Stomach (tissue), 8 donors: ENCODE measurements at regions not wholly inside any gene's neighbourhood (a gene's known extent, or its start where the extent isn't known, plus 50 kb on each side); places are given as distances from the start of the nearest gene placed in this dataset.

Experiments used
- DNase-seq, 2 donors: peaks; one replicate each; pipeline versions ENCODE4 v3.0.0 to v3.0.0-alpha.2; 2013 to 2019
- H3K27ac ChIP-seq, 5 donors: fragments of 200-600 bp in 4 of 5; sonication (generic) in 4 of 5; one replicate each; pipeline ENCODE4 v1.5.1; 2013 to 2019; ENCODE audit warnings: mild to moderate bottlenecking in 1 of 5, moderate library complexity in 1 of 5
- H3K27me3 ChIP-seq, 3 donors: fragments of 200-600 bp; sonication (generic); one replicate each; pipeline ENCODE4 v1.5.1; 2017 to 2019; ENCODE audit warnings: mixed run types in 1 of 3
- H3K36me3 ChIP-seq, 4 donors: fragments of 200-600 bp; sonication (generic); 1 replicate in 3 of 4; 2 replicates in 1 of 4; pipeline ENCODE4 v1.5.1; 2016 to 2019
- H3K4me1 ChIP-seq, 4 donors: fragments of 200-600 bp; sonication (generic); one replicate each; pipeline ENCODE4 v1.5.1; 2016 to 2019
- H3K4me3 ChIP-seq, 4 donors: fragments of 200-600 bp; sonication (generic) in 3 of 4; one replicate each; pipeline ENCODE4 v1.5.1; 2016 to 2019; ENCODE audit warnings: mild to moderate bottlenecking in 1 of 4
- H3K9me3 ChIP-seq, 4 donors: fragments of 200-600 bp; sonication (generic); one replicate each; pipeline ENCODE4 v1.5.1; 2016 to 2019
- CTCF ChIP-seq, 7 experiments: fragments of 450-650 bp in 4 of 7; fragments of 200-600 bp in 3 of 7; sonication (generic) in 3 of 7; IDR thresholded peaks; one replicate each; pipeline ENCODE4 v1.5.1; 2016 to 2019; ENCODE audit warnings: antibody characterized with exemption in 7 of 7, control low read depth in 2 of 7, mild to moderate bottlenecking in 1 of 7
- EP300 ChIP-seq: sonication (generic); formaldehyde crosslinking; IDR thresholded peaks from one replicate; pipeline ENCODE4 v1.6.1; 2017; ENCODE audit warnings: antibody characterized with exemption
- POLR2A ChIP-seq, 4 donors: fragments of 450-650 bp; IDR thresholded peaks; one replicate each; pipeline ENCODE4 v1.6.1; 2016; ENCODE audit warnings: antibody characterized with exemption in 4 of 4, control low read depth in 2 of 4, mild to moderate bottlenecking in 1 of 4, moderate library complexity in 1 of 4
- POLR2AphosphoS5 ChIP-seq, 3 donors: sonication (generic); formaldehyde crosslinking; IDR thresholded peaks; one replicate each; pipeline ENCODE4 v1.6.1; 2016; ENCODE audit warnings: antibody characterized with exemption in 3 of 3
- WGBS, 5 donors: extraction: QIAGEN DNeasy Blood & Tissue Kit in 3 of 5; methylation state at CpG; one replicate each; pipeline versions ENCODE4 v1.1.5 to v1.1.7; 2013 to 2018; 5-methylcytosine and 5-hydroxymethylcytosine counted together
- intact Hi-C: fragments of 100-400 bp; cut with DNase I; formaldehyde crosslinking; loops from one replicate; pipeline ENCODE4 v1.15.1; 2023; ENCODE audit warnings: low total_unique reads
- donor health status: healthy with polysubstance abuse.
- donor health status: Bipolar disorder and iron deficiency.
- donor health status: healthy.

GRCh38 chr7:49398236-49398635, 375.2 kb upstream of the VWC2 start:
- TF ChIP-seq POLR2AphosphoS5 (IDR thresholded peaks at IDR 0.05) (no peak), CTCF (IDR thresholded peaks at IDR 0.05) (no peak), POLR2A (IDR thresholded peaks at IDR 0.05) (no peak), EP300 (no peak)
- no peak for DNase-seq
- Histone ChIP-seq H3K4me1 (no peaks in the 10 kb centered on the region), H3K36me3 (no peaks in the 10 kb centered on the region), H3K4me3 (no peak overlapping the region), H3K27me3 (no peaks in the 10 kb centered on the region), H3K9me3 (no peaks in the 10 kb centered on the region), H3K27ac (no peak overlapping the region)
- 66 to 79% (median 77%) methylated on average over 5 of the region's 5 CpGs for WGBS, 5 donors
- intact Hi-C loops = no loop called here

DNA sequence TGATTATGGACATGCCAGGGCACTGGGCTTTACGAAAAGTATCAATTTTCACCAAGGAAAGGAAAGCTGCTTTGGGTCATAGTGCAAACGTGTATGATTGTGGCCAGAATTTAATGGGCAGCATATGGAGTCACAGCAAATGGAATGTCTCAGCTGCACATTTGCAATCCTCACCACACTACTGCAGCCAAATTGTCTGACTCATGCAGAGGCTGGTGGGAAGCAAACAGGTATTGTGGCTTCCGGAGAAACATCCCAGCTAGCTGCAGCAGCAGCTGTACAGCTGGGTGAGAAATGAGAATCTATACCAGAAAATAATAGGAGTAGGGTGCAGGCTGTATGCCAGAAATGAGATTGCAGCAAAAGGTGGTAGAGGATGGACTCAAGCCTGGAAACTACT, 374.7 kb upstream of the VWC2 start:
- Histone ChIP-seq H3K4me3 (no peak overlapping the region), H3K27ac (no peak overlapping the region), H3K9me3 (no peaks in the 10 kb centered on the region), H3K36me3 (no peaks in the 10 kb centered on the region), H3K27me3 (no peaks in the 10 kb centered on the region), H3K4me1 (no peaks in the 10 kb centered on the region)
- 37 to 58% (median 47%) methylated on average over 3 of the region's 3 CpGs for WGBS, 5 donors
- no peak for TF ChIP-seq EP300
- TF ChIP-seq CTCF (IDR thresholded peaks at IDR 0.05) = no peak
- TF ChIP-seq POLR2A (IDR thresholded peaks at IDR 0.05) = no peak
- TF ChIP-seq POLR2AphosphoS5 (IDR thresholded peaks at IDR 0.05) = no peak
- peak in 1 of 2 donors; percentile 9 for DNase-seq
- intact Hi-C loops = no loop called here

DNA sequence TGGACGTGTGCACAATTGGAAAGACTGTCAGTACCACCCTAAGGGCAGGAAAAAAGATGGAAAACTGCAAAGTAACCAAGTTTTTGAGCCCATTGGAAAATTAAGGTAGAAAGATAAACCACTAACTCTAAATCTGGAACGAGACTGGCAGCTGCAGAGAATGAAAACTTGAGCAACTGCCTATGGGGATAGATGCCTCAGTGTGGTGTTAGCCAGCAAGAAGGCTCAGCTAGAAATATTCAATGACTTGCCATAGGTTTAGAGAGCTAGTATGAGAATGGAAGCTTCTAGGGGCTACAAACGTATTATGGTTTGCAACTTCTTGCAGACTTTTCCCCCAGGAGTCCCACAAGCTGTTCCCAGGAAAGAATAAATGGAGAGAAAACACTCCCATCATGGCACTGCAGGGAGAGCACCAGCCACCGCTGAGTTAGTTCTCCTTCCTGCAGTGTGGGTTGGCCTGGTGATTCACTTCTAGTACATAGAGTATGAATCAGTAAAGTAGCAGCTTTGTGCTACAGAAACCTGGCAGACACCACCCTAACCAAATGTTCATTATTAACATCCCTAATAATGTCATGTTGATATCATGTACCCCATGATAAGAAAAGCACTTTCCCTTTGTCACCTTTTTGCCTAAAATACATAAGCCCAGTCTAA, 372.4 kb upstream of the VWC2 start:
- Histone ChIP-seq H3K27me3 (no peaks in the 10 kb centered on the region), H3K4me1 (no peaks in the 10 kb centered on the region), H3K4me3 (no peak overlapping the region), H3K9me3 (no peaks in the 10 kb centered on the region), H3K36me3 (no peaks in the 10 kb centered on the region), H3K27ac (no peak overlapping the region)
- DNase-seq = no peak
- WGBS, 5 donors = 56 to 70% (median 59%) methylated on average over 4 of the region's 4 CpGs
- intact Hi-C loops = no loop called here
- no peak for TF ChIP-seq POLR2A (IDR thresholded peaks at IDR 0.05)
- TF ChIP-seq POLR2AphosphoS5 (IDR thresholded peaks at IDR 0.05) = no peak

- no peak for DNase-seq
- intact Hi-C loops = no loop called here
- Histone ChIP-seq H3K9me3 (peaks cover 0 to 8% (median 4%) of the 10 kb centered on the region in 4 donors), H3K27me3 (no peaks in the 10 kb centered on the region), H3K4me3 (no peak overlapping the region), H3K4me1 (no peaks in the 10 kb centered on the region), H3K27ac (no peak overlapping the region), H3K36me3 (no peaks in the 10 kb centered on the region)
- no peak for TF ChIP-seq EP300
- TF ChIP-seq CTCF (IDR thresholded peaks at IDR 0.05) = no peak
- TF ChIP-seq POLR2A (IDR thresholded peaks at IDR 0.05) = no peak
- no peak for TF ChIP-seq POLR2AphosphoS5 (IDR thresholded peaks at IDR 0.05)
- 79 to 93% (median 87%) methylated on average over 2 of the region's 2 CpGs for WGBS, 5 donors
Measured at GRCh38 chr7:49403844-49404243, 369.6 kb upstream of the VWC2 start.

DNA sequence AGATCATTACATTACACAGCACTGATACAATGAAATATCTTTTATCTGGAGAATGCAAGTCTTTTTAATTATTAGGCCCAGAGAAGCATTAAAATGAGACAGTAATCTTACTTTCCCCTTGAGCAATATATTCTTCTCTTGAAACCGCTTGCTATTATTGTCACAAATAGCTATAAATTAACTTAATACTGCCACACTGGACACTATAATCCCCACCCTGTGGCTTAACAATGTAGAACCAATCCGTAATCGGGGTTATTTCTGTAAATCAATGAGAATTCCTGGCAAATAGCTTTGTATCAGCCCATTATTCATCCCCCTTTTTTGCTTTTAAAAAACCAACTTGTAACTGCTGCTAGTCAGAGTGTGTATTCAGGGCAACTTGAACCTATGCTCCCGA, 366.2 kb upstream of the VWC2 start:
- DNase-seq = no peak
- TF ChIP-seq CTCF (IDR thresholded peaks at IDR 0.05) (no peak), POLR2AphosphoS5 (IDR thresholded peaks at IDR 0.05) (no peak), EP300 (no peak), POLR2A (IDR thresholded peaks at IDR 0.05) (no peak)
- WGBS, 5 donors = 62 to 87% (median 79%) methylated on average over 4 of the region's 4 CpGs
- H3K4me3 ChIP-seq = no peak overlapping the region
- no peak overlapping the region for H3K27ac ChIP-seq
- H3K27me3 ChIP-seq = no peaks in the 10 kb centered on the region
- H3K4me1 ChIP-seq = no peaks in the 10 kb centered on the region
- peaks cover 0 to 8% (median 4%) of the 10 kb centered on the region in 4 donors for H3K9me3 ChIP-seq
- no peaks in the 10 kb centered on the region for H3K36me3 ChIP-seq
- intact Hi-C loops = no loop called here
